Mesendoderm (in vitro differentiated cells): ENCODE measurements at regions not wholly inside any gene's neighbourhood (a gene's known extent, or its start where the extent isn't known, plus 50 kb on each side); places are given as distances from the start of the nearest gene placed in this dataset.

ENCODE experiments used
- DNase-seq: peaks from one replicate; pipeline ENCODE4 v3.0.0; 2013
- H2AK5ac ChIP-seq: 2 replicates; pipeline ENCODE4 v1.6.1; 2013; ENCODE audit warnings: low read length, inconsistent platforms
- H2BK120ac ChIP-seq: 2 replicates; pipeline ENCODE4 v1.6.1; 2013; ENCODE audit warnings: low read depth, mild to moderate bottlenecking, low read length, moderate library complexity, mixed read lengths
- H2BK15ac ChIP-seq: replicated peaks from 2 replicates; pipeline ENCODE4 v1.6.1; 2013; ENCODE audit warnings: low read depth, mild to moderate bottlenecking, moderate library complexity
- H2BK5ac ChIP-seq: 2 replicates; pipeline ENCODE4 v1.6.1; 2013; ENCODE audit warnings: low read length, inconsistent platforms
- H3K18ac ChIP-seq: 2 replicates; pipeline ENCODE4 v1.6.1; 2013; ENCODE audit warnings: mild to moderate bottlenecking, low read length, mixed read lengths
- H3K23ac ChIP-seq: one replicate; pipeline ENCODE4 v1.6.1; 2013; ENCODE audit warnings: low read length
- H3K27ac ChIP-seq: 2 replicates; pipeline ENCODE4 v1.5.1; 2013; ENCODE audit warnings: low read depth, mild to moderate bottlenecking, inconsistent platforms, low read length, moderate library complexity
- H3K27me3 ChIP-seq: 2 replicates; pipeline ENCODE4 v1.6.1; 2013; ENCODE audit warnings: low read length, control low read depth, mild to moderate bottlenecking, inconsistent platforms; ENCODE audit not compliant: insufficient read depth, poor library complexity
- H3K36me3 ChIP-seq: 2 replicates; pipeline ENCODE4 v1.6.1; 2013; ENCODE audit warnings: low read length, inconsistent platforms; ENCODE audit not compliant: control insufficient read depth, insufficient read depth
- H3K4ac ChIP-seq: one replicate; pipeline ENCODE4 v1.6.1; 2013; ENCODE audit warnings: low read depth, mild to moderate bottlenecking, low read length, moderate library complexity
- H3K4me1 ChIP-seq: 2 replicates; pipeline ENCODE4 v1.6.1; 2013; ENCODE audit warnings: low read depth, low read length, inconsistent platforms; ENCODE audit not compliant: control insufficient read depth
- H3K4me2 ChIP-seq: 2 replicates; pipeline ENCODE4 v1.6.1; 2013; ENCODE audit warnings: low read length
- H3K4me3 ChIP-seq: 2 replicates; pipeline ENCODE4 v1.5.1; 2013; ENCODE audit warnings: mild to moderate bottlenecking, low read length
- H3K56ac ChIP-seq: one replicate; pipeline ENCODE4 v1.6.1; 2013; ENCODE audit warnings: low read length
- H3K79me1 ChIP-seq: 2 replicates; pipeline ENCODE4 v1.6.1; 2013; ENCODE audit warnings: low read length, inconsistent platforms
- H3K79me2 ChIP-seq: 2 replicates; pipeline ENCODE4 v1.6.1; 2013; ENCODE audit warnings: mild to moderate bottlenecking, low read length; ENCODE audit not compliant: control insufficient read depth, insufficient read depth
- H3K9ac ChIP-seq: 2 replicates; pipeline ENCODE4 v1.6.1; 2013; ENCODE audit warnings: low read length, inconsistent platforms
- H4K5ac ChIP-seq: one replicate; pipeline ENCODE4 v1.6.1; 2013; ENCODE audit warnings: low read length
- H4K8ac ChIP-seq: one replicate; pipeline ENCODE4 v1.6.1; 2013; ENCODE audit warnings: low read depth, mild to moderate bottlenecking, control low read depth, low read length, moderate library complexity
- WGBS: extraction: QIAGEN DNeasy Blood & Tissue Kit; methylation state at CpG from one replicate; pipeline ENCODE4 v1.1.7; 2013; ENCODE audit warnings: low lambda C conversion rate, missing lambda C conversion rate; ENCODE audit not compliant: insufficient coverage; ENCODE audit errors: extremely low coverage; 5-methylcytosine and 5-hydroxymethylcytosine counted together

GRCh38 chr15:39184701-39185390 is 396.0 kb upstream of the THBS1 start:
- H3K9ac ChIP-seq, result no peak overlapping the region

GRCh38 chr15:39188314-39188713 is 392.6 kb upstream of the THBS1 start:
- H3K4me3 ChIP-seq, result no peak overlapping the region
- no peak overlapping the region for H3K23ac ChIP-seq
- H3K36me3 ChIP-seq, result no peaks in the 10 kb centered on the region
- no peak overlapping the region for H4K5ac ChIP-seq
- H3K56ac ChIP-seq, result no peak overlapping the region
- H2BK120ac ChIP-seq, result no peak overlapping the region
- H3K18ac ChIP-seq, result no peak overlapping the region
- no peak overlapping the region for H3K27ac ChIP-seq
- H2AK5ac ChIP-seq, result no peak overlapping the region
- H3K4me2 ChIP-seq, result no peak overlapping the region
- no peaks in the 10 kb centered on the region for H3K79me2 ChIP-seq
- H3K4me1 ChIP-seq, result no peaks in the 10 kb centered on the region
- WGBS, result 100% methylated on average over 1 of the region's 1 CpG
- H2BK5ac ChIP-seq, result no peak overlapping the region
- H3K4ac ChIP-seq, result no peak overlapping the region
- H4K8ac ChIP-seq, result no peak overlapping the region
- H2BK15ac ChIP-seq, result no peak overlapping the region
- H3K9ac ChIP-seq, result no peak overlapping the region
- DNase-seq, result no peak
- no peaks in the 10 kb centered on the region for H3K27me3 ChIP-seq
- no peaks in the 10 kb centered on the region for H3K79me1 ChIP-seq

More at GRCh38 chr15:39184701-39185390, 396.0 kb upstream of the THBS1 start:
- Histone ChIP-seq H3K27me3 (no peaks in the 10 kb centered on the region), H4K8ac (no peak overlapping the region), H3K18ac (no peak overlapping the region), H2BK15ac (no peak overlapping the region), H3K36me3 (no peaks in the 10 kb centered on the region), H3K4me3 (no peak overlapping the region), H3K79me2 (no peaks in the 10 kb centered on the region), H3K4me1 (no peaks in the 10 kb centered on the region), H2AK5ac (no peak overlapping the region), H3K56ac (no peak overlapping the region), H2BK5ac (no peak overlapping the region), H4K5ac (no peak overlapping the region), H3K4ac (no peak overlapping the region), H3K23ac (no peak overlapping the region), H3K79me1 (no peaks in the 10 kb centered on the region), H3K4me2 (no peak overlapping the region), H3K27ac (no peak overlapping the region), H2BK120ac (no peak overlapping the region)
- WGBS, result no CpG with 5 or more reads among the region's 4 CpGs
- DNase-seq, result no peak

- H3K4me3 ChIP-seq, result no peak overlapping the region
- H2BK15ac ChIP-seq, result no peak overlapping the region
- H3K4me2 ChIP-seq, result no peak overlapping the region
- H4K8ac ChIP-seq, result no peak overlapping the region
- H2BK5ac ChIP-seq, result no peak overlapping the region
- H2AK5ac ChIP-seq, result no peak overlapping the region
- H3K23ac ChIP-seq, result no peak overlapping the region
- no peaks in the 10 kb centered on the region for H3K4me1 ChIP-seq
- H3K36me3 ChIP-seq, result no peaks in the 10 kb centered on the region
- H3K18ac ChIP-seq, result no peak overlapping the region
- no peaks in the 10 kb centered on the region for H3K79me1 ChIP-seq
- H3K4ac ChIP-seq, result no peak overlapping the region
- no peak overlapping the region for H2BK120ac ChIP-seq
- no CpG with 5 or more reads among the region's 3 CpGs for WGBS
- H3K27ac ChIP-seq, result no peak overlapping the region
- no peaks in the 10 kb centered on the region for H3K79me2 ChIP-seq
- no peak overlapping the region for H3K56ac ChIP-seq
- peak; percentile 30 for DNase-seq
- no peaks in the 10 kb centered on the region for H3K27me3 ChIP-seq
- H4K5ac ChIP-seq, result no peak overlapping the region
- no peak overlapping the region for H3K9ac ChIP-seq
These were observed 391.9 kb upstream of the THBS1 start for GRCh38 chr15:39188930-39189329.

GRCh38 chr15:39191871-39192291 is 389.0 kb upstream of the THBS1 start:
- H3K36me3 ChIP-seq, result no peaks in the 10 kb centered on the region

GRCh38 chr15:39192351-39192750 is 388.5 kb upstream of the THBS1 start:
- no peaks in the 10 kb centered on the region for H3K4me1 ChIP-seq
- H3K4me3 ChIP-seq, result no peak overlapping the region
- H3K27ac ChIP-seq, result no peak overlapping the region
- H4K8ac ChIP-seq, result no peak overlapping the region
- no peak overlapping the region for H4K5ac ChIP-seq
- no peak for DNase-seq
- H3K56ac ChIP-seq, result no peak overlapping the region
- no peaks in the 10 kb centered on the region for H3K79me2 ChIP-seq
- no peak overlapping the region for H3K4me2 ChIP-seq
- H3K4ac ChIP-seq, result no peak overlapping the region
- H3K79me1 ChIP-seq, result no peaks in the 10 kb centered on the region
- WGBS, result no CpG with 5 or more reads among the region's 3 CpGs
- H3K27me3 ChIP-seq, result no peaks in the 10 kb centered on the region
- H2BK5ac ChIP-seq, result no peak overlapping the region
- H3K36me3 ChIP-seq, result no peaks in the 10 kb centered on the region
- H2BK120ac ChIP-seq, result no peak overlapping the region
- H2BK15ac ChIP-seq, result no peak overlapping the region
- no peak overlapping the region for H2AK5ac ChIP-seq
- no peak overlapping the region for H3K23ac ChIP-seq
- H3K9ac ChIP-seq, result no peak overlapping the region
- H3K18ac ChIP-seq, result no peak overlapping the region

More at GRCh38 chr15:39191871-39192291, 389.0 kb upstream of the THBS1 start:
- no peaks in the 10 kb centered on the region for H3K27me3 ChIP-seq
- no peak overlapping the region for H3K18ac ChIP-seq
- no peak overlapping the region for H3K56ac ChIP-seq
- no peak overlapping the region for H2BK120ac ChIP-seq
- H3K9ac ChIP-seq, result no peak overlapping the region
- H3K79me2 ChIP-seq, result no peaks in the 10 kb centered on the region
- H4K8ac ChIP-seq, result no peak overlapping the region
- H2BK5ac ChIP-seq, result no peak overlapping the region
- H2BK15ac ChIP-seq, result peak overlapping the region; percentile 12
- no peak overlapping the region for H3K27ac ChIP-seq
- no peak overlapping the region for H4K5ac ChIP-seq
- H2AK5ac ChIP-seq, result no peak overlapping the region
- no peak overlapping the region for H3K4ac ChIP-seq
- no peak overlapping the region for H3K23ac ChIP-seq
- H3K79me1 ChIP-seq, result no peaks in the 10 kb centered on the region
- H3K4me3 ChIP-seq, result no peak overlapping the region
- H3K4me1 ChIP-seq, result no peaks in the 10 kb centered on the region
- DNase-seq, result no peak
- H3K4me2 ChIP-seq, result no peak overlapping the region

DNA sequence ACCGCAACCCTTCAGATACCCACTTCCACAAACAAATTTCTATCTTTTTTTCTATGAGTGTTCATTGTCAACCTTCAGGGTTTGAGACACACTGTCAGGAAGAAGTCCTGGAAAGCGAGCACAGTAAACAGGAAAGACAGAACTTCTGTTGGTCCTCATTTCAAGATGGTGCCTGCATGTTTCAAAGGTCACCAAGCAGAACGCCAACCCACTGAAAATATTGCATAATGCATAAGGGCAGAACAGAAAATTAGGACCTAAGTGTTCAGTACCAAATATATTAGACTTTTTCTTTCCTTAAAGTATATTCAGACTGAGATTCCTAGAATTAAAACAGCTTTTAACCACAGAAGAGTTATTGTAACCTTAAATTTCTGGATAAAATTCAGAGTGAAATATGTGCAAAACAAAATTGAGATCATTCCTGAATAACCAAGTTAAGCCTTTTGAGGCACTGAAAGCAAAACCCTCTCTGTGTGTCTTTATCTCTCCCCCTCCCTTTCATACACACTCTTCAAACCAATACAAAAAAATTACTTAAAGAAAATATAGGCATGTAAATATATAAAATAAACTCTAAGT is 387.8 kb upstream of the THBS1 start:
- no peaks in the 10 kb centered on the region for H3K36me3 ChIP-seq
- H3K79me1 ChIP-seq, result no peaks in the 10 kb centered on the region
- H3K4me3 ChIP-seq, result no peak overlapping the region
- H3K4me2 ChIP-seq, result no peak overlapping the region
- no peak overlapping the region for H3K9ac ChIP-seq
- no peaks in the 10 kb centered on the region for H3K79me2 ChIP-seq
- H3K23ac ChIP-seq, result no peak overlapping the region
- no peak overlapping the region for H3K18ac ChIP-seq
- H2BK15ac ChIP-seq, result no peak overlapping the region
- H3K27me3 ChIP-seq, result no peaks in the 10 kb centered on the region
- H3K4me1 ChIP-seq, result no peaks in the 10 kb centered on the region
- H4K8ac ChIP-seq, result no peak overlapping the region
- H2BK5ac ChIP-seq, result no peak overlapping the region
- H3K27ac ChIP-seq, result no peak overlapping the region
- no peak overlapping the region for H3K4ac ChIP-seq
- DNase-seq, result no peak
- H3K56ac ChIP-seq, result no peak overlapping the region
- H2BK120ac ChIP-seq, result no peak overlapping the region
- WGBS, result 100% methylated on average over 1 of the region's 3 CpGs
- no peak overlapping the region for H4K5ac ChIP-seq
- no peak overlapping the region for H2AK5ac ChIP-seq
